NCI-H128 (cell line): ENCODE measurements at regions not wholly inside any gene's neighbourhood (a gene's known extent, or its start where the extent isn't known, plus 50 kb on each side); places are given as distances from the start of the nearest gene placed in this dataset.
"Not testable (repeated sequence)": the region's sequence is repeated elsewhere in the genome, so short reads cannot be mapped to it uniquely, and the experiment has no call there.

Source experiments
- DNase-seq: peaks from one replicate; lab custom pipeline; 2025; ENCODE audit not compliant: unreplicated experiment; lab: John Stamatoyannopoulos, UW

GRCh38 chr10:35963685-35964084, 321.6 kb upstream of the FZD8 start:
- DNase-seq, result no peak

- DNase-seq, result no peak
These were observed 319.4 kb upstream of the FZD8 start for GRCh38 chr10:35961501-35961900.

GRCh38 chr10:35959252-35959651, 317.2 kb upstream of the FZD8 start:
- DNase-seq, result no peak

GRCh38 chr10:35958609-35959008, 316.5 kb upstream of the FZD8 start:
- DNase-seq, result not testable (repeated sequence)

DNA sequence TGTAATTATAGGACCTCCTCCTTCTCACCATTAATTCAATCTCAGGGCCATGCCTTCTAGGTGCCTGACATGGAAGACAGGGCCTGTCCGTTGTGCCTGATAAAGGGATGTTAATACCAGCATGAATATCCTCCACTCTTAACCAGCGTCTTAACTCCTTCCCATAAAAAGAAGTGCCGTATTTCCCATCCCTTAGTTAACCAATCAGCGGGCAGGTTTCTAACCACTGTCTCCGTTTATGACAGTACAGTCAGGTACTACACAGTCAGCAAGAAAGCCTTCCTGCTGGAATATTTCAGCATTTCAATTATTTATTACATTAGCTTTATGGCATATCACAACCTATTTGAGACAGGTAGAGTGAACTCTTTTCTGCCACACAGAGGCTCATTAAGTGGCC, 308.6 kb upstream of the FZD8 start:
- no peak for DNase-seq

GRCh38 chr10:35950226-35950625, 308.1 kb upstream of the FZD8 start:
- DNase-seq, result no peak

DNA sequence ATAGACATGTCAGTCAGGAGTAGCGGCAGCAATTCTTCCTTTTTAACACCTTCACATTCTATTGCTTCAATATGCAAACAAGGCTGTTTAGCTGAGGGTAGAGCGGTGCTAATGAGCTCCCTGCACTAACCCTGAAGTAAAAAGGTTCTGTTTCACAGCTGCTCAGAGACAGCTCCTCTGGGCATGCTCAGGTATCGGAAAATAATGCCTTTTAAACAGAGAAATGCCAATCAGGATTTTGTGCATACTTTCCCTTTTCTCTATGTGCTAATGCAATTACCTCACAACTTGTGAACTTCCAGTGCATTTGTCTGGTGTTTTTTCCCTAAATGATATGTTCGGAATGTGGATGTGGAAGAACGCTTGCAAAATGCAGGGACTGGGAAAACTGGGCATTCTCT, 307.7 kb upstream of the FZD8 start:
- no peak for DNase-seq

DNA sequence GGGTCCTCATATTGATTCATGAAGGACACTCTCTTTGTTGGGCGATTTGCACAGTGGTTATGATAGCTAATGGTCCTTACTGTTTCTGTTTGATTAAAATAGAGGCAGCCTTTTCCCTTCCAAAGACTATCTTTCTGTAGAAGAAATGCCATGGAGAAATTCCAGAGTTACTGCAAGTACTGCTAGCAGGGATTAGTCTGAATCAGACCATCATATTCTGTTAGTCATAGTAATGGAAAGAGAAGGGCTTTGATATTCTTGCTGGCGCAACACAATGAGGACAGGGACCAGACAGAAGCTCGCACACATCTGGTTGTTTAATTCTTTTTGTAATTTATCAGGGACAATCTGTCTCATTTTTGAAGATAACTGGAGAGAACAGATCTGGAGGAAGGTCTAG, 304.5 kb upstream of the FZD8 start:
- DNase-seq, result no peak

- DNase-seq, result no peak
These were observed 300.0 kb upstream of the FZD8 start for GRCh38 chr10:35942057-35942456.

DNA sequence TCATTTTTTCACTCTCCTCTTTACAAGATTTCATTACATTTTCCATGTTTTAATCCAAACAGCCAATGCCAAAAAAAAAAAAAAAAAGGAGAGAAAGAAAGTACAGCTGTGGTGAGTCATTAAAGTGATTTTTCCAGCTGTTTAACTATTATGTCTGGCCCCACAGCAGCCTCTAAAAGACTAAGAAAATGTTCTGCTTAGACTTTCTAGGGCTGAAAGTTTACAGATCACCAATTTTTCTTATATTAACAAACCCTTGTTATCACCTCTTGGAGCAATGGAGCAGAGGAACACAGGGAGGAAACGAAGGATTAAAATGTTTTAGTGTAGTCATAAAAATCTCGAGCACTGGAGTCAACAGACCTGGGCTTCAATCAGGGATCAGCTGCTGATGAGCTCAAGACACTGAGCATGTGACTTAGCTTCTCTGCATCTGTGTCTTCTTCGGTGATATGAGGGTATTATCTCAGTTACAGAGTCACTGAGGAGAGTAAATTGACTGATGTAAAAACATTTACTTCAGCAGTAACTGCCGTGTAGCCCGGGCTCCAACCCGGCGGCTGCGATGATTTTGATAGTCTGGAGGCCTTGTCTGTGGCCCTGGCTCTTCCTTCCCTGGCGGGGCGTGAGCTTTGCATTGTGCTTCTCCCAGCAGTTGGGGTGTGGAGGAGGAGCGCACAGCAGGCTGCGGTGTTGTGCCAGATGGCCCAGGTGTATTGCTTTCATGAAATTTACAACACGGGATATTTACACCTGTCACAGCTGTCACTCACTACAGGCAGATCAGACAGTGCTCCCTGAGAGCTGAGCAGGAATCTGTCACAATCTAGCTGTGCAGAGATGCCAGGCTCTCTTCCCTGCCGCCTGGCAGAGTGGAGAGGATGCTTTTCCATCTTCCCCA, 298.3 kb upstream of the FZD8 start:
- peak; percentile 69 for DNase-seq

DNA sequence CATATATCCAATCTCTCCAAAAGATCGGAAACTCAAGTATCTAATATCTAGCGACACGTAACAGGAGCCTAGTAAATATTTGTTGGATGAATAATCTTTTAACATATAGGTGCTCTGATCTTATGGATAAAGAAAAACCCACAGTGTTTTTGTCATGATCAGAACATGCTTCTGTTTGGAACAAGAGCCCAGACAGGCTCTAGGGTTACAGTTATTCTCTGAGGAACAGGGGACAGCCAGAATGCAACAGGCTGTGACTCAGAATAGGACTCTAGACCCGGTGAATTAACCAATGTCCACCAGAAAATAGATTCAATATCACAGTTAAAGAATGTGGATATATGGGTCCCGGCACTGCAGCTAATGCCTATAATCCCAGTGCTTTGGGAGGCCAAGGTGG, 296.1 kb upstream of the FZD8 start:
- DNase-seq, result no peak

GRCh38 chr10:35937546-35937945, 295.4 kb upstream of the FZD8 start:
- no peak for DNase-seq

GRCh38 chr10:35934642-35934995, 292.5 kb upstream of the FZD8 start:
- peak; percentile 38 for DNase-seq

DNA sequence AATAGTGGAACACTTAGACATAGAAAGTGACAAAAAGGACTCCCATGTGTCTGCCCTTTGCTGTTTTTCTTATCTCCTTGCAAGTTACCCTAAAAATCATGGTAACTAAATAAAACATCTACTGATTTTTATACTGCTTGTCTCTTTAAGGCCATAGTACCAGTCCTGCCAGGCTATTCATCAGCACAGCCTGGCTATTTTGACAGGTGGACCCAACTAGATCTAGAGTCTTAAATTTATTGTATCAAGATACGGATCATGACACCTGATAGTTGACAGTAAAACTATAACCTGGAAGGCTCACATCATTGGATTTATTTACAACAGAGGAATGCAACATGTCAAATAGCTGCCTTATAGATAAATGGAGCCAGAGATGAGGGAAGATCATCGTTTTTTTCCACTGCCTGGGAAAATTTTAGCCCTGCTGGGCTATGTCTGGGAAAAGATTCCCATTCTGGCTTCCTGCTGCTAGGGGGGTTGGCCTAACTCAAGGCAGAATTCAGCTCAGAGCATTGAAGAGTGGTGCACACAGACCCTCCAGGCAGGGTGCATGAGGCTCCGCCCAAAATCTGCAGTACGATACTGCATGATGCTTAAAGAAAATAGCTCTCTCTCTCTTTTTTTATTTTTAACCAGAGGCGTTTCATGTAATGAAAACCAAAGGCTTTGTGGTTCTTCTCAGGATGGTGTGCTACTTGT, 292.0 kb upstream of the FZD8 start:
- DNase-seq, result no peak

DNA sequence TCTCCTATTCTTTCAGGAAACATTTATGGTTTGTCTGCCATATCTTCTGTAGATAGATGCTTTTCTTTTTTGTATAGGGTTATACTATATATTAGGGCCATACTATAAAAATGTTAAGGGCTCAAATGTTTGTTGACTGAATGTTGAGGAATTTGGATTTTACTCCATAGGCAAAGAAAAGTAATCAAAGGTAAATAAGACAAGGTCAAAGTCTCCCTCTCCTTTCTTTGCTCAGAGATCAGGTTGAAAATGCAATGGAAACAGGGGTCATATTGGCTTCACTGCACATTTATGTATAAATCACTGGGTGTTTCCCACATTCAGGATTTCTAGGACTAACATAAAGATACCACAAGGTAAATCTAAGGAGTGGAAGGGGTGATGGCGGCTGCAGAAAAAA, 291.4 kb upstream of the FZD8 start:
- DNase-seq, result no peak

GRCh38 chr10:35929962-35930361, 287.9 kb upstream of the FZD8 start:
- not testable (repeated sequence) for DNase-seq

DNA sequence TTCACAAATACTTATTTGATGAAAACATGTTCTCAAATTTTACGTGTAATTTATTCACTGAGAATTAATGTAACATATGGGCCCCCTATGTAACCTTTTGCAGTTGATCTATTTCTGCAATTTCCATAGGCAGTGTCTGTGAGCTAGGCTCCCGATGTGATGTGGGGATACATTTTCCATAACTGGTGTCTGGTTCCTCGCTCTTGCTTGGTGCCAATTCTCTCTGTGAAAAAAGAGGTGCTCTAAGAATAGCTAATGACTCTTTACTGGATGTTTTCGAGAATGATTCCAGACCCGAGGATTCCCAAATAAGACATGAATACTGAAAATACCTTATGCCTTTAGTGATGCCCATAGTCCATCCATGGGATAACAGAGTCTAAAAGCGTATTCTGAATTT, 286.7 kb upstream of the FZD8 start:
- no peak for DNase-seq

GRCh38 chr10:35927990-35928488, 285.9 kb upstream of the FZD8 start:
- no peak for DNase-seq

DNA sequence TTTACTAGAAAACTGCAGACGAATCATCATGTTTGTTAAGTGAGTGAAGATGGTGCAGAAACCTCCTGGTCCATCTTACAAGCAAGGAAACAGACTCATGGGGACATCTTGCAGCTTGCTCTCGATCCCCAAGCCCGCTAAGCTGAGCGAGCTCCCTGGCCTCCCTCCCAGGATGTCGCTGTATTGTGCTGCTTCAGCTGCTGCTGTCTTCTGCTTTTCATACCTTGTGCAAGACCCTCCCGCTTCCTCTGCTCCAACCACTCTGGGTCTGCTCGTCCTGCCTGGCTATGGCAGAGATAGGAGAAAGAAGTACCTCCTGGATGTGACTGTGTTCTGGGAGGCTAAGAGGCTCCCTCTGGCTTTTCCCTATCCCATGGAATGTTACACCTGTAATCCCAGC, 285.2 kb upstream of the FZD8 start:
- DNase-seq, result no peak

DNA sequence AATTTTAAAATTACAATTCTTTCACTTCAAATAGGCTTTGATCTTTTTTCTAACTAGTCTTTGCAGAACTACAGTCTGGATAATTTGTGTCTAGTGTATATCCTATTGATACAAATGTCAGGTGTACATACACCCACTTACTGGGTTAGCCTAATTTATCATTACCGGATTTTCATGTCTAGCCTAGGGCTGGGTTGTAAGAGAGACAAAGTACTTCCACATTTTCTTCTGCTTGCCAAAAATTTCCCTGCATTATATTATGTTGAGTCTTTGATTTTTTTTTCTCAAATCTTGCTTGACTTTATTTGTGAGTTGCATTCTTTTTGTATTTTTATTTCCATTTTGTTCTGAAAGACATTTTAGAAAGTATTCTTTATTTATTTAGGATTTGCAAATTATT, 284.8 kb upstream of the FZD8 start:
- DNase-seq, result no peak

- DNase-seq, result no peak
These were observed 283.4 kb upstream of the FZD8 start for GRCh38 chr10:35925493-35925892.

DNA sequence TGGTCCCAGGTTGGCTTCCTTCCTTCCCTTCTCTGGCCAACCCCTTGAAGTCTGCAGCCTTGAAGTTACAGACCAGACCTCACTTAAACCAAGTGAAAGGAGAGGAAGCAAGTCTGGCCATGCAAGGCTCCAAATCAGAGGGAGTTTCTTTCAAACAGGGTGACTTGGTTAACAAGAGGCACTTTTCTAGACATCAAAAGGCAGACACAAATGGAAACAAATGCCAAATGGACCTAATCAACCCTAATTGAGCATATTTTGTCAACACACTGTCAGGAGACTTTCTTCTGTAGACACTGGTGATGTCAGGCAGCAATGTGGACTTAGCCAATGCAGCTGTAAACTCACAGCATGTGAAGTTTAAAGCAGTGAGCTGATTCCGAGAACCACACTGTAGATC, 282.7 kb upstream of the FZD8 start:
- DNase-seq, result no peak
